Spleen (tissue), 11 donors: ENCODE measurements at regions not wholly inside any gene's neighbourhood (a gene's known extent, or its start where the extent isn't known, plus 50 kb on each side); places are given as distances from the start of the nearest gene placed in this dataset.
"Not testable (repeated sequence)": the region's sequence is repeated elsewhere in the genome, so short reads cannot be mapped to it uniquely, and the experiment has no call there.

Experiments used
- DNase-seq: peaks from one replicate; pipeline ENCODE4 v3.0.0-alpha.2; 2020
- H3K27ac ChIP-seq, 8 donors: fragments of 200-600 bp; sonication (generic) in 7 of 8; 1 replicate in 4 of 8; 2 replicates in 4 of 8; pipeline versions ENCODE4 v1.5.0 to v1.8.0; 2016 to 2021; ENCODE audit warnings: inconsistent platforms in 4 of 8, mild to moderate bottlenecking in 4 of 8, moderate library complexity in 1 of 8
- H3K27me3 ChIP-seq, 7 donors: fragments of 200-600 bp; sonication (generic) in 6 of 7; replicated peaks in 1 of 7; 1 replicate in 4 of 7; 2 replicates in 3 of 7; pipeline versions ENCODE4 v1.5.0 to v1.8.0; 2016 to 2021; ENCODE audit warnings: inconsistent platforms in 3 of 7, mild to moderate bottlenecking in 1 of 7
- H3K36me3 ChIP-seq, 6 donors: fragments of 200-600 bp; sonication (generic) in 5 of 6; 1 replicate in 4 of 6; 2 replicates in 2 of 6; pipeline versions ENCODE4 v1.5.0 to v1.8.0; 2016 to 2021; ENCODE audit warnings: inconsistent platforms in 2 of 6
- H3K4me1 ChIP-seq, 6 donors: fragments of 200-600 bp; sonication (generic) in 5 of 6; 1 replicate in 3 of 6; 2 replicates in 3 of 6; pipeline versions ENCODE4 v1.5.0 to v1.8.0; 2016 to 2021; ENCODE audit warnings: inconsistent platforms in 3 of 6
- H3K4me3 ChIP-seq, 8 donors: fragments of 200-600 bp; sonication (generic) in 7 of 8; 1 replicate in 4 of 8; 2 replicates in 4 of 8; pipeline versions ENCODE4 v1.5.0 to v1.8.0; 2016 to 2021; ENCODE audit warnings: inconsistent platforms in 4 of 8, mild to moderate bottlenecking in 4 of 8, moderate library complexity in 2 of 8
- H3K9me3 ChIP-seq, 8 donors: fragments of 200-600 bp; sonication (generic) in 7 of 8; 1 replicate in 4 of 8; 2 replicates in 4 of 8; pipeline versions ENCODE4 v1.5.0 to v1.8.0; 2016 to 2021; ENCODE audit warnings: inconsistent platforms in 4 of 8
- POLR2A ChIP-seq, 3 donors: fragments of 450-650 bp; IDR thresholded peaks; one replicate each; pipeline ENCODE4 v1.5.1; 2017; ENCODE audit warnings: antibody characterized with exemption in 3 of 3, mild to moderate bottlenecking in 1 of 3
- POLR2AphosphoS5 ChIP-seq, 3 donors: sonication (generic); formaldehyde crosslinking; IDR thresholded peaks; one replicate each; pipeline ENCODE4 v1.5.1; 2017; ENCODE audit warnings: antibody characterized with exemption in 3 of 3
- WGBS, 5 donors: extraction: QIAGEN DNeasy Blood & Tissue Kit in 3 of 5; methylation state at CpG; one replicate each; pipeline versions ENCODE4 v1.1.5 to v1.1.7; 2013 to 2018; 5-methylcytosine and 5-hydroxymethylcytosine counted together
- intact Hi-C: fragments of 100-400 bp; cut with DNase I; formaldehyde crosslinking; loops from one replicate; pipeline ENCODE4 v1.15.0; 2023; ENCODE audit warnings: low total_unique reads
- TF ChIP-seq, protein P1 (sequence below), 11 experiments: fragments of 200-600 bp in 7 of 11; fragments of 450-650 bp in 4 of 11; sonication (generic) in 4 of 11; IDR thresholded peaks in 8 of 11; conservative IDR thresholded peaks in 3 of 11; 1 replicate in 7 of 11; 2 replicates in 4 of 11; pipeline versions ENCODE4 v1.4.0 to v1.8.0; 2016 to 2021; ENCODE audit warnings: antibody characterized with exemption in 11 of 11, inconsistent platforms in 4 of 11, mild to moderate bottlenecking in 1 of 11
- donor health status: healthy with polysubstance abuse.
- donor health status: DM: no; HTN: no; CAD: no; lungs with moderate emphysema.
- donor health status: DM: no; HTN: no; CAD: no.
- donor health status: Bipolar disorder and iron deficiency.
- donor health status: healthy.
- donor health status: DM: no; HTN: no; CAD: no.
- donor health status: DM: yes; HTN: yes; CAD: no.

GRCh38 chr18:72995558-72995957, 127.8 kb upstream of the NETO1 start:
- intact Hi-C loops, result no loop called here
- Histone ChIP-seq H3K27ac (no peak overlapping the region), H3K4me1 (no peaks in the 10 kb centered on the region), H3K4me3 (no peak overlapping the region), H3K9me3 (peaks cover 0 to 9% (median 0%) of the 10 kb centered on the region in 8 donors), H3K36me3 (no peaks in the 10 kb centered on the region), H3K27me3 (no peaks in the 10 kb centered on the region)
- no peak for DNase-seq
- WGBS, 5 donors, result 76 to 89% (median 83%) methylated on average over 6 of the region's 6 CpGs
- TF ChIP-seq POLR2A (IDR thresholded peaks at IDR 0.05) (no peak), POLR2AphosphoS5 (IDR thresholded peaks at IDR 0.05) (no peak)
- TF ChIP-seq, protein P1, sequence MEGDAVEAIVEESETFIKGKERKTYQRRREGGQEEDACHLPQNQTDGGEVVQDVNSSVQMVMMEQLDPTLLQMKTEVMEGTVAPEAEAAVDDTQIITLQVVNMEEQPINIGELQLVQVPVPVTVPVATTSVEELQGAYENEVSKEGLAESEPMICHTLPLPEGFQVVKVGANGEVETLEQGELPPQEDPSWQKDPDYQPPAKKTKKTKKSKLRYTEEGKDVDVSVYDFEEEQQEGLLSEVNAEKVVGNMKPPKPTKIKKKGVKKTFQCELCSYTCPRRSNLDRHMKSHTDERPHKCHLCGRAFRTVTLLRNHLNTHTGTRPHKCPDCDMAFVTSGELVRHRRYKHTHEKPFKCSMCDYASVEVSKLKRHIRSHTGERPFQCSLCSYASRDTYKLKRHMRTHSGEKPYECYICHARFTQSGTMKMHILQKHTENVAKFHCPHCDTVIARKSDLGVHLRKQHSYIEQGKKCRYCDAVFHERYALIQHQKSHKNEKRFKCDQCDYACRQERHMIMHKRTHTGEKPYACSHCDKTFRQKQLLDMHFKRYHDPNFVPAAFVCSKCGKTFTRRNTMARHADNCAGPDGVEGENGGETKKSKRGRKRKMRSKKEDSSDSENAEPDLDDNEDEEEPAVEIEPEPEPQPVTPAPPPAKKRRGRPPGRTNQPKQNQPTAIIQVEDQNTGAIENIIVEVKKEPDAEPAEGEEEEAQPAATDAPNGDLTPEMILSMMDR (IDR thresholded peaks at IDR 0.05 in 8 of 11, conservative IDR thresholded peaks at IDR 0.05 in 3 of 11), result no peak

GRCh38 chr18:72993250-72993649, 125.5 kb upstream of the NETO1 start:
- WGBS, 5 donors, result 64 to 81% (median 75%) methylated on average over 3 of the region's 3 CpGs
- H3K27ac ChIP-seq, result no peak overlapping the region
- H3K9me3 ChIP-seq, result peaks cover 0 to 9% (median 0%) of the 10 kb centered on the region in 8 donors
- DNase-seq, result no peak
- TF ChIP-seq, protein P1 (IDR thresholded peaks at IDR 0.05 in 8 of 11, conservative IDR thresholded peaks at IDR 0.05 in 3 of 11), result no peak
- TF ChIP-seq POLR2A (IDR thresholded peaks at IDR 0.05) (no peak), POLR2AphosphoS5 (IDR thresholded peaks at IDR 0.05) (no peak)
- H3K36me3 ChIP-seq, result no peaks in the 10 kb centered on the region
- intact Hi-C loops, result no loop called here
- no peaks in the 10 kb centered on the region for H3K4me1 ChIP-seq
- no peaks in the 10 kb centered on the region for H3K27me3 ChIP-seq
- no peak overlapping the region for H3K4me3 ChIP-seq

- Histone ChIP-seq H3K36me3 (no peaks in the 10 kb centered on the region), H3K9me3 (peaks cover 0 to 18% (median 4%) of the 10 kb centered on the region in 8 donors), H3K27me3 (no peaks in the 10 kb centered on the region), H3K27ac (no peak overlapping the region), H3K4me3 (no peak overlapping the region), H3K4me1 (no peaks in the 10 kb centered on the region)
- intact Hi-C loops, result no loop called here
- no peak for TF ChIP-seq POLR2AphosphoS5 (IDR thresholded peaks at IDR 0.05)
- TF ChIP-seq POLR2A (IDR thresholded peaks at IDR 0.05), result no peak
- TF ChIP-seq, protein P1 (IDR thresholded peaks at IDR 0.05 in 8 of 11, conservative IDR thresholded peaks at IDR 0.05 in 3 of 11), result no peak
- WGBS, 5 donors, result 83 to 90% (median 85%) methylated on average over 1 of the region's 1 CpG
- DNase-seq, result no peak
Observed at GRCh38 chr18:72991379-72991778, 123.6 kb upstream of the NETO1 start.

DNA sequence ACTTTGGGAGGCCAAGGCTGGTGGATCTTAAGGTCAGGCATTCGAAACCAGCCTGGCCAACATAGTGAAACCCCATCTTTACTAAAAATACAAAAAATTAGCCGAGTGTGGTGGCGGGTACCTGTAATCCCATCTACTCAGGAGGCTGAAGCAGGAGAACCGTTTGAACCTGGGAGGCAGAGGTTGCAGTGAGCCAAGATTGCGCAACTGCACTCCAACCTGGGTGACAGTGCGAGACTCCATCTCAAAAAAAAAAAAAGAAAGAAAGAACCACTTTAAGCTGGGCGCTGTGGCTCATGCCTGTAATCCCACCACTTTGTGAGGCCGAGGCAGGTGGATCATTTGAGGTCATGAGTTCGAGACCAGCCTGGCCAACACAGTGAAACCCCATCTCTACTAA, 119.8 kb upstream of the NETO1 start:
- not testable (repeated sequence) for H3K27me3 ChIP-seq

DNA sequence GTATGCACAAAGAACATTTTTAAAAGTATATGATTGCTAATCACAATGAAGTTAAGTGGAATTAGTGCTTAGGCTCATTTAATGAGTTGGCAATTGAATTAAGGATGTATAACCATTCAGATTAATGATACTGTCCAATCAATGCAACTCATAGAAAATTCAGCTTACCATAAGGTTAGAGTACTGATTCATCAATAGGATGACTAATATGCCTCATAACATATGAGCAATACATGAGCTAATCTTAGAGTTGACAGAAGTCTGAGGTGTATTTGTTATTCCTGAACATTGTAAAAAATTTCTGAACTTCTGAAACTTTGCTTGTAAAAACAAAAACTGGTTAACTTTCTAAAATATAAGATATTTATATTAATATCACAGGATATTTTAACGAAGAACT, 118.3 kb upstream of the NETO1 start:
- Histone ChIP-seq H3K27ac (no peak overlapping the region), H3K36me3 (no peaks in the 10 kb centered on the region), H3K4me3 (no peak overlapping the region), H3K4me1 (no peaks in the 10 kb centered on the region), H3K27me3 (no peaks in the 10 kb centered on the region), H3K9me3 (peaks cover 3 to 56% (median 40%) of the 10 kb centered on the region in 8 donors)
- DNase-seq, result no peak
- intact Hi-C loops, result no loop called here
- WGBS, 5 donors, result 71 to 88% (median 80%) methylated on average over 1 of the region's 1 CpG
- TF ChIP-seq POLR2A (IDR thresholded peaks at IDR 0.05), result no peak

More for the DNA sequence above, 119.8 kb upstream of the NETO1 start:
- peaks cover 3 to 49% (median 37%) of the 10 kb centered on the region in 8 donors for H3K9me3 ChIP-seq
- H3K27ac ChIP-seq, H3K4me1 ChIP-seq, H3K4me3 ChIP-seq, intact Hi-C loops, DNase-seq, H3K36me3 ChIP-seq: not testable (repeated sequence)
- 77 to 90% (median 79%) methylated on average over 9 of the region's 9 CpGs for WGBS, 5 donors
